ENCODE measurements at regions not wholly inside any gene's neighbourhood (a gene's known extent, or its start where the extent isn't known, plus 50 kb on each side); places are given as distances from the start of the nearest gene placed in this dataset.

DNA sequence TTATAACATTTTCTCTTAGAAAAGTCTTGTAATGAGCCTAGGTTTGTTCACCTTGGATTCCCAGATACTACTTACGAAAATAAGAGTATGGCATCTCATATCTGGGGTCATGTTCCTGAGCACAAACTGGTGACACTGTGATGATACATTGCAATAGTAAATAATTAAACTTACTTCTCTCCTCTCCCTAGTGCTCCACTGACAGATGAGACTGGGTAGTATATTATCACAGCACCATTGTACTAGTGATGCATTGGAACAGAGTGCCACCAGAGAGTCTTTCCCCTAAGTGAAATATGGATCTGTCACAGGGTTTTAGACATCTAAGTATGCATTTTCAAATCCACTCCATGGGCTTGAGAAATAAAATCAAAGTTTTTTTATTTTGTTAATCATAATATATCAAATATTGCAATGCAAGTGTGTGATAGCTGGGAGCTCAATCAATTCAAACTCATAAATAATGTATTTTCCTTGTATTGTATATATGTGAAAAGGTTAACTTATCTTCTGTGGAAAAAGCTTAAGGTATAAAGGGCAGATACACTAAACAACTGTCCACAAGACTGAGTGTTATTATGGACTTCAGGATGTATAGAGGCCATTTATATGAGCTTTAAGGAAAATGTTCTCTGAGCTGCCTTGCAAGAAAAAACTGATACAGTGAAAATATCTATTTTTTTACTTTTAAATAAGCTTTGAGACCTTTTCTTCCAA lies 275.5 kb downstream of the ZWINT start:
- H3K4me1 Mint-ChIP-seq (ENCODE audit: low read depth) = no peaks in the 10 kb centered on the region
- peaks cover 12% of the 10 kb centered on the region for H3K9me3 Mint-ChIP-seq
- H3K27me3 Mint-ChIP-seq (ENCODE audit: low read depth) = no peaks in the 10 kb centered on the region
- no peaks in the 10 kb centered on the region for H3K36me3 Mint-ChIP-seq (ENCODE audit: insufficient read depth)
- ATAC-seq = no peak
- no peak for DNase-seq
- no peak overlapping the region for H3K4me3 Mint-ChIP-seq

DNA sequence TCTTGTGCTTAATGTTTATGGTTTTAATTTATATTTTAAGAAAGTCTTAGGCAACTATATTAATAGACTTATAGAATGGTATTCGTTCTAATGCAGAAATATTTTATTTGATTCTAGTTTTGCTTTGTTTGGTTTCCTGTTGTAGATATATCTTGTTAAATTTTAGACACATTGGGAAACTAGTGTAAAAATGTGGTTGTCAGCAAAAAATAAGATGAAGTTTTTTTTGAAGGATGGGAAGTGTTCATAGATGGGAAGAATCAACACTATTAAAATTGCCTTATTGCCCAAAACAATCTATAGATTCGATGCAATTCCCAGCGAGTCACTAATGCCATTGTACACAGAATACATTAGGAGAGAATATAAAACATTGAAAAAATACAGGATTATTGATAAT lies 278.9 kb downstream of the ZWINT start:
- H3K36me3 Mint-ChIP-seq (ENCODE audit: insufficient read depth) = no peaks in the 10 kb centered on the region
- peaks cover 14% of the 10 kb centered on the region for H3K9me3 Mint-ChIP-seq
- no peak for DNase-seq
- H3K4me3 Mint-ChIP-seq = no peak overlapping the region
- no peaks in the 10 kb centered on the region for H3K4me1 Mint-ChIP-seq (ENCODE audit: low read depth)
- ATAC-seq = no peak
- H3K27me3 Mint-ChIP-seq (ENCODE audit: low read depth) = no peaks in the 10 kb centered on the region

DNA sequence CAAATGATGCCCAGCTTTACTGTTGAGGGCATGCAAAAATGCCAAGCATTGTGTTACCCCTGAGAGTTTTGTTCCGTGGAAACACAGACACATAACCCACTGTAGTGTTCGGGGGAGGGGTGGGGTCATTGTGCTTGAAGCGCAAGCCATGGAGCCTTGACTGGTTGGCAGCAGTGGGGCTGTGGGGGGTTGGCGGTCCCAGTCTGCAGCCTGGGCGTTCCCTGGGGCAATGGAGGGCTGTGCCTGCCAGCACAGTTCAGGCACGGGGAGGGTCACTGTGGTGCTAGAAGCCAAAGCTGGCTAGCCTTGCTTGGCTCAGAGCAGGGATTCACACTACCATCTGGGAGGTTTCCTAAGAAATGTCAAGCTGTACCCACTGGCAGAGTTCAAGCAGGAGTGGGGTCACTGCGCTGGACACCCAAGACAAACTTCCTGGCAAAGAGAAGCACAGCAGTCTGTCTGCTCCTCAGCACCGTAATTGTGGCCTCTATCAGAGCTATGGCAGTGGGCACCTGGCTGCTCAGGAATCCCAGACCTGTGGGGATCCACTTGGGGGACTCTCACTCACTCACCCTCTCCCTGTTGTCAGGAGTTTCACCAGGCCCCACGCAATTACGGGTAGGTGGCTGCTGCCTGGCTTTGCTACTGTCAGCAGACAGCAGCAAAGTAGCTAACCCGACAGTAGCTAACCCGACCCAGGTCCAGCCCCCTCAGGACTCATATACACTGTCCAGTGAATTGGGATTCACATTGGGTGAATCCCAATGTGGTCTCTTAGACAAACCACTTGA lies 292.4 kb downstream of the ZWINT start:
- Mint-ChIP-seq H3K36me3 (ENCODE audit: insufficient read depth) (no peaks in the 10 kb centered on the region), H3K4me1 (ENCODE audit: low read depth) (no peaks in the 10 kb centered on the region), H3K4me3 (no peak overlapping the region), H3K9me3 (peaks cover 14% of the 10 kb centered on the region), H3K27me3 (ENCODE audit: low read depth) (no peaks in the 10 kb centered on the region)
- no peak for DNase-seq
- no peak for ATAC-seq

DNA sequence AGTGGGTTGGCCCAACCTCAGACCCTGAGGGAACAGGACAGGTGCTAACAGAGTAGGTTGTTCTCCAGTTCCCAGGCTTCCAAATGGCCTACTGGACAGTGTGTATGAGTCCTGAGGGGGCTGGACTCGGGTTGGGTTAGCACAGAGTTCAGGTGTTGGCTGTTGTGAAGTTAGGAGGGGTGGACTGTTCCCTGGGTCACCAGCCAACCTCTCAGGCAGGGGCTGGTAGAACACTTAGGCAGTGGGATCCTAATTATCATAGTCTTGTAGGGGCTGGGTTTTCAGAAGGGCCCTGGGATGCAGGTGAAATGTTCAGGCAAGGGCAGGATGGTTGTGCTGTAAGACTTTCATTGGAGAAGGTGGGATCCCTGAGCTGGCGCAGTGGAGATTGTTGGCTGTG lies 293.0 kb downstream of the ZWINT start:
- Mint-ChIP-seq H3K27me3 (ENCODE audit: low read depth) (no peaks in the 10 kb centered on the region), H3K36me3 (ENCODE audit: insufficient read depth) (no peaks in the 10 kb centered on the region), H3K4me1 (ENCODE audit: low read depth) (no peaks in the 10 kb centered on the region), H3K4me3 (no peak overlapping the region), H3K9me3 (peaks cover 14% of the 10 kb centered on the region)
- ATAC-seq (no peak), DNase-seq (no peak)

DNA sequence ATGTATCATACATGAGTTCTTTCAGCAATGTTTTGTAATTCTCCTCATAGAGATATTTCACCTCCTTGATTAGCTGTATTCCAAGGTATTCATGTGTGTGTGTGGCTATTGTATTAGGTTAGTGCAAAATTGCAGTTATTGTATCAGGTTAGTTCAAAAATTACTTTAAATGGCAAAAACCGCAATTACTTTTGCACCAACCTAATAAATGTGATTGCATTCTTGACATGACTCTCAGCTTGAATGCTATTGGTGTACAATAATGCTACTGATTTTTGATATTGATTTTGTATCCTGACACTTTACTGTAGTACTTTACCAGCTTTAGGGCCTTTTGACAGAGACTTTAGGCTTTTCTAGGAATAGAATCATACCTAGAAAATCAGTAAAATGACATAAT lies 297.4 kb downstream of the ZWINT start:
- no peaks in the 10 kb centered on the region for H3K36me3 Mint-ChIP-seq (ENCODE audit: insufficient read depth)
- no peak for ATAC-seq
- DNase-seq = no peak
- H3K4me3 Mint-ChIP-seq = no peak overlapping the region
- peaks cover 18% of the 10 kb centered on the region for H3K9me3 Mint-ChIP-seq
- H3K4me1 Mint-ChIP-seq (ENCODE audit: low read depth) = no peaks in the 10 kb centered on the region
- no peaks in the 10 kb centered on the region for H3K27me3 Mint-ChIP-seq (ENCODE audit: low read depth)

DNA sequence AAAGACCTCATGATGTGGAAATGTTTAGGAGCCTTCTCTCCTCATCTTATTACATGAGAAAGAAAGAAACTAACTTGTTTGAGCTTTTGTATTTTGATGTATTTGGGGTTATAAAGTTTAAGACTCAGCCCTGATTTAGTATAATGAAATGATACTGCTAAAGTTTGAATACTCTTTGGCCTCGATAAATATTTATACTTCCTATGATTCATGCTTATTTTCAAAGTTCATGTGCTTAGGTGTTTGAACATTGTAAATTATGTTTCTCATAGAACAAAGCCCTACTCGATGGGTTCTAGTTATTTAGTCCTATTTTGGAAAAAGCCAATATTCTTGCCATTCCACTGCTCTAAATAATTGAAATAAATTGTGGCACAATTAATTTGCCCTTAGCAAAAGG lies 303.2 kb downstream of the ZWINT start:
- Mint-ChIP-seq H3K4me1 (ENCODE audit: low read depth) (no peaks in the 10 kb centered on the region), H3K27me3 (ENCODE audit: low read depth) (no peaks in the 10 kb centered on the region), H3K4me3 (no peak overlapping the region), H3K9me3 (peaks cover 5% of the 10 kb centered on the region), H3K36me3 (ENCODE audit: insufficient read depth) (no peaks in the 10 kb centered on the region)
- DNase-seq = no peak
- no peak for ATAC-seq

DNA sequence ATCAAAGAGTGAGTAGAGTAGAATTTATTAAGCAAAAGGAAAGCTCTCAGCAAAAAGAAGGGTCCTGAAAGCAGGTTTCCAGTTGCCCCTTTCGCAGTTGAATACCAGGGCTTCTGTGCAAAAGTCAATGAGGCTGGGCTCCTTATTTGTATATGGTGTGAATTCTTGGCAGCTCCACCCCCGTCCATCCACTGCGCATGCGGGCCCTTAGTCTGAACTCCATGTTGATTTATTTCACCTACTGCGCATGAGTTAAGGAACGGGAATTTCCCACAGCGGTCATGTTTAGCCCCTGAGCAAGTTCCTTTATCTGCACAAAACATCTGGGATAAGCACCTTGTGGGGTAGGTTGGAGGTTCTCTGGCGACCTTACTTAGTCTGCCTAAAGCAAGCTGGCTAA lies 325.6 kb downstream of the ZWINT start:
- H3K9me3 Mint-ChIP-seq = peaks cover 4% of the 10 kb centered on the region
- no peaks in the 10 kb centered on the region for H3K36me3 Mint-ChIP-seq (ENCODE audit: insufficient read depth)
- no peaks in the 10 kb centered on the region for H3K27me3 Mint-ChIP-seq (ENCODE audit: low read depth)
- H3K4me1 Mint-ChIP-seq (ENCODE audit: low read depth) = no peaks in the 10 kb centered on the region
- ATAC-seq (no peak), DNase-seq (no peak)
- no peak overlapping the region for H3K4me3 Mint-ChIP-seq

DNA sequence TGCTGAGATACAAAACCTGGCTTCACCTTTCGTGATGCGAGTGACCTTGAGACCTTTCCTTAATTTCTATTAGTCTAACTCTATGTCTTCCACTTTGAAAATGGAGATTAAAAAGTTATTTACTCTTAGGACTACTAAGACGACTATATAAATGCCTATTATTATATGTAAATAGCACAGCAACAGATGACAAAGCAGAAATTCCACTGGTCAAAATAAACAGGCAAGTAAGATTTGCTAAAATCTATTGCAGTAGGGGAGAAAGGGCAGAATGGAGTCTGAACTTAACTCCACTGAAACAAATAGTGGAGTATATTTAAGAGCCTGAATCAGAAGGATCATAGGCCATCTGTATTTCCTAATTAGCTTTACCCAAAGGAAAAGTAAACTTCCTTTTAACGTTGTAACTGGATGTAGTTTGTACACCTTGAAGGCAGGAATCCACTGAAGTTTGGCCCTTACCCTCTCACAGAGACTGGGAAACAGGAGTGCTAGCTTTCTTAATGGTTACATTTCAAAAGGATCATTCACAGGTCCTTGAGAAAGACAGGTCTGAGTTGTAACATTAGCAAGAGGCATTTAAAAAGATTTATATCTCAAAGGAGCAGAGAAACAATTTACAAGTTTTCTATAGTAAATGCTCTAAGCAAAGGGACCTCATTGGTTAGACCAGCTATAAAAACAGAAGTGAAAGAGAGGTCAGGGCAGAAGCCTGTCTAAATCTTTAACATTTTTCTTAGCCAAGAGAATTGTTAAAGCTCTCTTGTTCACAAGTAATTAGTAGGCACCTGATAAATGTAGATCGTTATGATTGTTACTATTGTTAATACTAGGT lies 332.5 kb downstream of the ZWINT start:
- no peak for ATAC-seq
- no peaks in the 10 kb centered on the region for H3K9me3 Mint-ChIP-seq
- no peak for DNase-seq
- no peaks in the 10 kb centered on the region for H3K27me3 Mint-ChIP-seq (ENCODE audit: low read depth)
- no peaks in the 10 kb centered on the region for H3K36me3 Mint-ChIP-seq (ENCODE audit: insufficient read depth)
- H3K4me3 Mint-ChIP-seq = no peak overlapping the region
- no peaks in the 10 kb centered on the region for H3K4me1 Mint-ChIP-seq (ENCODE audit: low read depth)

DNA sequence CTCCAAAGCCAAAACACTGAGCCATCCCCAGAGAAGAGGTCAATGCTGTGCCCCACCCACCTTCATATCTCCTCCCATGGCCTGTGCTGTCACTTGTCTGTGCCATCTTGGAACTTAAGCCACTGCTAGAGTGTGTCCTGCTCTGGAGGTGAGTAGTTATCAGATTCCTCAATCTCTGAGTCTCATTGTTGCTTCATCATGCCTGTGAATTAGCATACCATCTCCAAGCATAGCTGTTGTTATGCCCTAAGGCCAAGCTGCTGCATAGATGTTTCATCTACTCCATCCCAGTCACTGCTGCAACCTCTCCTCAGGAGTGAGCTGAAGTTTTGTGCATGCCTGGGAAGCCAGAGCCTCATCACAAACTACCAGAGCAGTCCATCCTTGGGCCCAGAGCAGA lies 349.0 kb downstream of the ZWINT start:
- ATAC-seq (no peak), DNase-seq (no peak)
- Mint-ChIP-seq H3K27me3 (ENCODE audit: low read depth) (no peaks in the 10 kb centered on the region), H3K9me3 (peaks cover 16% of the 10 kb centered on the region), H3K4me3 (no peak overlapping the region), H3K36me3 (ENCODE audit: insufficient read depth) (no peaks in the 10 kb centered on the region), H3K4me1 (ENCODE audit: low read depth) (no peaks in the 10 kb centered on the region)

DNA sequence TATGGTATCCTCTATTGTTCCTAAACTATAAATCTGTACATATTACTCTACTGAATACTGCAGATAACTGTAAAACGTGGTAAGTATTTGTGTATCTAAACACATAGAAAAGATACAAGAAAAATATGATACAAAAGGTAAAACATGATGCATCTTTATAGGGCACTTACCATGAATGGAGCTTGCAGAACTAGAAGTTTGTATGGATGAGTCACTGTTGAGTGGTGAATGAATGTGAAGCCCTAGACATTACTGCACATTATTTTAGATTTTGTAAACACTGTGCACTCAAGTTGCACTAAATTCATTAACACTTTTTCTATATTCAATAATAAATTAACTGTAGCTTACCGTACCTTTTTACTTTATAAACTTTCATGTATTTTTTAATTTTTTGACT lies 357.5 kb downstream of the ZWINT start:
- H3K9me3 Mint-ChIP-seq = peaks cover 9% of the 10 kb centered on the region
- H3K4me1 Mint-ChIP-seq (ENCODE audit: low read depth) = no peaks in the 10 kb centered on the region
- DNase-seq = no peak
- H3K27me3 Mint-ChIP-seq (ENCODE audit: low read depth) = no peaks in the 10 kb centered on the region
- no peaks in the 10 kb centered on the region for H3K36me3 Mint-ChIP-seq (ENCODE audit: insufficient read depth)
- H3K4me3 Mint-ChIP-seq = no peak overlapping the region
- no peak for ATAC-seq

DNA sequence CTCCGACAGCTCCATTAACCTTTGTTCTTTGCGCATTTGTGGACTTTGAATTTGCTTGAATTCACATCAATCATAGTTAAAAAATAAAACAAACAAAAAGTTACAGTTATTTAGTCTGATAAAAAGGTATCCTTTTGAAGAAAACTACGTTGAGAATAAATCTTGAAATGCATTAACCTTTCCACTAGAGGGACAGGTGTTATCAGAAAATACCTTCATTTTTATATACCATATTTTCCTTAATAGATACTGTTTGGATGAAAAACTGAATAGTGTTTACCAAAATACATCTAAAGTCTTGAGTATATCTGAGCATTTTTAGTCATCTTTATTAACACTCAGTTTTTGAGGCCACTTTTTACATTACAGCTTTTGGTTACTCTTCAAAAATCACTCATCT lies 371.9 kb downstream of the ZWINT start:
- ATAC-seq (no peak), DNase-seq (no peak)
- Mint-ChIP-seq H3K27me3 (ENCODE audit: low read depth) (no peaks in the 10 kb centered on the region), H3K36me3 (ENCODE audit: insufficient read depth) (no peaks in the 10 kb centered on the region), H3K9me3 (peaks cover 6% of the 10 kb centered on the region), H3K4me3 (no peak overlapping the region), H3K4me1 (ENCODE audit: low read depth) (no peaks in the 10 kb centered on the region)

DNA sequence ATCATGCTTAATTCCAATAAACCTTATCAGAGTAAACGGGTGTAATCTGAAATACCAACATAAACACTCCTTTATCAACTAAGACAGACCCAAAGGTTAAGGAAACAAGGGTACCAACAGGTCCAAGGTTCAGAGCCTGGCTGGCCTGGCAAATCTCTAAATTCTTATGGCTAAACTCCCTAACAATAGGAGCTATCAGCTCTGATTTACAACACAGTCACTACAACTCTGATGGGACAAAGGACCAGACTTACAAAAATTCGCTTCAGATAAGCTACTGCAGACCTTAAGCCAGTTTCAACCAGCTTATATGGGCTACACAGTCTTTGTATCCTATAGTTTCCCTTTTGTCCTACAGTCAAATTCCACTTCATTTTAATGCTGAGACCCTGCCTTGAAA lies 381.9 kb downstream of the ZWINT start:
- H3K4me3 Mint-ChIP-seq = no peak overlapping the region

DNA sequence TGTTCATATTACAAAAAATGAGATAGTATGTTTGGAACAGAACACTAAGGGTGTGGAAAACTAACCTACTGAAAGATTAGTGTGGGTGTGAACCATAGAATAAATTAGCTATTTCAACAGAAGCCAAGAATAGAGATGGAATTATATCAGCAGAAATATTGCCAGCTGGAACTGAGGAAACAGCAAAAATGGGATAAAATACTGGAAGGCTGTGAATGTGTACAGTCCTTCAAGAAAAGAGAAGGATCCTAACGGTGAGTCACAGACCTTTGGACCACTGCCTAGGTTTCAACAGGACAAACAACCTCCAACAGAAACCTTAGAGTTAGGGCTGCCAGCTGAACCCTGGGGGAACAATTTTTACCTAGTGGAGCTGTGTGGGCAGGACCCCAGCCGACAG lies 395.0 kb downstream of the ZWINT start:
- H3K36me3 Mint-ChIP-seq (ENCODE audit: insufficient read depth) = no peaks in the 10 kb centered on the region
- no peak for DNase-seq
- H3K9me3 Mint-ChIP-seq = peaks cover 4% of the 10 kb centered on the region
- no peak overlapping the region for H3K4me3 Mint-ChIP-seq
- H3K27me3 Mint-ChIP-seq (ENCODE audit: low read depth) = no peaks in the 10 kb centered on the region
- ATAC-seq = no peak
- H3K4me1 Mint-ChIP-seq (ENCODE audit: low read depth) = no peaks in the 10 kb centered on the region

More for the DNA sequence above, 381.9 kb downstream of the ZWINT start:
- H3K4me1 Mint-ChIP-seq (ENCODE audit: low read depth) = no peaks in the 10 kb centered on the region
- H3K9me3 Mint-ChIP-seq = peaks cover 6% of the 10 kb centered on the region
- DNase-seq = no peak
- ATAC-seq = no peak
- H3K27me3 Mint-ChIP-seq (ENCODE audit: low read depth) = no peaks in the 10 kb centered on the region
- H3K36me3 Mint-ChIP-seq (ENCODE audit: insufficient read depth) = no peaks in the 10 kb centered on the region

DNA sequence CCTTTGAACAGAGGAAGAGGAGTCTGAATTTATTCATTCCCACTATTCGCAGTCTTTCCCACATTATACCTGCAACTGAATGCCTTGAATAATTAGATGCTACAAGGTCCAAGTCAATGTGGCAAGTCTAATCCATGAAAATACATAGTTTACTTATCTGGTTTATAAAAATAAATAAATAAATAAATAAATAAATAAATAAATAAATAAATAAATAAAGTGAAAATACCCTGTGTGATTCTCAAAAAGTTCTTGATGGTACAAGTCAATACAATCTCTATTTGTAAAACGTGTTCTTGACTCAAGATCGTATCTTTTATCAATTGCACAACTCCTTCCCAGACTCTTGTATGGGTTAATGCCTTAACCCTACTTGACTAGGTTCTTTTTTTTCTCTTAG lies 417.7 kb downstream of the ZWINT start:
- H3K36me3 Mint-ChIP-seq (ENCODE audit: insufficient read depth) = no peaks in the 10 kb centered on the region
- H3K4me3 Mint-ChIP-seq = no peak overlapping the region
- peaks cover 14% of the 10 kb centered on the region for H3K9me3 Mint-ChIP-seq
- DNase-seq (no peak), ATAC-seq (no peak)
- no peaks in the 10 kb centered on the region for H3K4me1 Mint-ChIP-seq (ENCODE audit: low read depth)
- H3K27me3 Mint-ChIP-seq (ENCODE audit: low read depth) = no peaks in the 10 kb centered on the region

Measured in activated T-cell treated with anti-CD3 and anti-CD28 coated beads, Interleukin-2, amount 50 U/mL, for 4 hours (primary cell).